SK-MEL-5 (cell line): ENCODE measurements at regions not wholly inside any gene's neighbourhood (a gene's known extent, or its start where the extent isn't known, plus 50 kb on each side); places are given as distances from the start of the nearest gene placed in this dataset.
"Not testable (repeated sequence)": the region's sequence is repeated elsewhere in the genome, so short reads cannot be mapped to it uniquely, and the experiment has no call there.

Source experiments
- DNase-seq: peaks from one replicate; pipeline ENCODE4 v3.0.0-alpha.2; 2016; ENCODE audit warnings: low read depth, low spot score
- in situ Hi-C: cut with HindIII; loops from 2 replicates; pipeline ENCODE4 v1.10.0; 2016; ENCODE audit warnings: low sequenced_read_pairs, high pct_unique_total_duplicates, low pct_unique_long_range_greater_than_20kb
- small RNA-seq, 2 experiments: library from RNA; depleted of rRNA; stranded (forward); fragments of <200 nt; gene quantifications; one replicate each; pipeline ENCODE3, GENCODE V24; 2014

DNA sequence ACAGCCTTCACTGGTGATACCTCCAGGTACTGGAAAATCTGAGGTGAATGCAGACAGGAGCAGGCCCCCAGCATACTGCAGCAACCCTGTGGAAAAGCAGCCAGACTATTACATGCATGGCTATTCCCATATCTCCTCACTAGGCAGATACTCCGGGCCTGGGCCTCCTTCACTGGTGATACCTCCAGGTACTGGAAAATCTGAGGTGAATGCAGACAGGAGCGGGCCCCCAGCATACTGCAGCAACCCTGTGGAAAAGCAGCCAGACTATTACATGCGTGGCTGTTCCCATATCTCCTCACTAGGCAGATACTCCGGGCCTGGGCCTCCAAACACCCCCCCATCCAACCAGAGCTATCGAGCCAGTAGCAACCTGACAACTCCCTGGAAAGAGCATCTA, 724.2 kb downstream of the KLHL13 start:
- DNase-seq, in situ Hi-C loops: not testable (repeated sequence)

DNA sequence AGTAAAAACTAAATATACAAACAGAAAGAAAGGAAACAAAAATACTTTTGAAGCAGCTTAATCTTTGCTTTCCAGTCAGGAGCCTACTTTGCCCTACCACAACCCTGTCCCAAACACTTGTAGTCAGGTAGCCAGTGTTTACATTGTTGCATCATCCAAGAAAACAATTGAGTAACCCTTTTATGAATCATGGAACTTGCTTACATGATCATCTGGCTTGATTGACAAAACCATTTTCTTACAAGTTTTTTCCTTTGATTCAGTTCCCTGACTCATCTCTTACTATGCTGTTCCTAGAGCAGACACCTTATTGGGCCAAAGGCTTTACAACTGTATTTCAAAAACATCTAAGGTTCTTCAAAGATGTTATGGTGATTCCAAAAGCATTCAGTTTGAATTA, 740.1 kb downstream of the KLHL13 start:
- in situ Hi-C loops: no loop called here
- DNase-seq: no peak

DNA sequence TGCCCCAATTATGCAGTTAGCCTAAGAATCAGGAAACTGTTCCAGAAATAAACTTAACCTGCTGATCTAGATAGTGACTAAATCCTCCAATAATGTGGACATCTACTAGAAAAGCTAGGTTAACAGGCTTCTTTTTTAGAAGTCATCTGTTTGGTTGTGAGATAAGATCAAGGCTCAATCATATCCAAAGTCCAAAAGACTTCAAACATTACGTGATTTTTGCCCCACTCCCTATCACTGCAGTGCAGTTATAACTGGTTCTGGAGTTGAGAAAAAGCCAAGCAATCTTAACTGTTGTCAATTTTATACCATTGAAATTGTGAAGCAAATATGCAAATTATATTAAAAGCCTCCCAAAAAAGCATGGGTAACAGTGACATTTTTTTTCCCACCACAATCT, 781.4 kb downstream of the KLHL13 start:
- in situ Hi-C loops: no loop called here

DNA sequence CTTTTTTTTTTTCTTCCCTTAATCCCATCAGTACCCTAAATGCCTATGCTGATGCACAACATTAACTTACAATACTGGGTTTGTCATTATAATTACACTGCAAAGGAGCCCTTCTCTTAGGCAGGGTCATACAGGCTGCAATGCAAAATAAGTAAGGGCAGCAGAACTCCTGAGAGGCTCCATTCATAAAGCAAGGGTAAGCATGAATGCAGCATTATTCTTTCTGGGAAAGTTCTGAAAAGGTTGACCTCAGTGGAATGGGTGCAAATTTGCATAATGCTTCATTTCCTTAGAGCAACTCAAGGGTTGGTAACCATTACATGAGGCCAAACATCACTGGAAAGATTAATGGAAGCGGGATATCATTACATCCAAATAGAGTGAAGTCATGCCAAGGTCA, 789.2 kb downstream of the KLHL13 start:
- in situ Hi-C loops: no loop called here
- peak; percentile 86 for DNase-seq

More for the DNA sequence above, 781.4 kb downstream of the KLHL13 start:
- no peak for DNase-seq

DNA sequence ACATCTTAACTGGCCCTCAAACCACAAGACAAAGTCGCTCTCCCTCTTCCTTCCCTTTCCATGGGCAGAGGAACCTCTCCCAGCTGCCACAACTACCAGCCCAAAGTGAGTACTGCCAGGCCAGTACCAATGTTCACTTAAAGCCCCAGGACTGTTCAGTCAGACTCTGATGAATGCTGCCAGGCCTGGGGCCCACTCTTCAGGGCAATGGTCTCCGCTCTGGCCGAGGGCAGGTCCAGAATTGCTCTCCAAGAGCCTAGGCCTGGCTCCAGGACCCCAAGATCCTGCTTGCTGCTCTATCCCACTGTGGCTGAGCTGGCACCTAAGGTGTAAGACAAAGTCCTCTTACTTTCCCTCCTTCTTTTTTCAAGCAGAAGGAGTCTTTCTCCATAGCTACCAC, 790.9 kb downstream of the KLHL13 start:
- DNase-seq: no peak
- in situ Hi-C loops: no loop called here

DNA sequence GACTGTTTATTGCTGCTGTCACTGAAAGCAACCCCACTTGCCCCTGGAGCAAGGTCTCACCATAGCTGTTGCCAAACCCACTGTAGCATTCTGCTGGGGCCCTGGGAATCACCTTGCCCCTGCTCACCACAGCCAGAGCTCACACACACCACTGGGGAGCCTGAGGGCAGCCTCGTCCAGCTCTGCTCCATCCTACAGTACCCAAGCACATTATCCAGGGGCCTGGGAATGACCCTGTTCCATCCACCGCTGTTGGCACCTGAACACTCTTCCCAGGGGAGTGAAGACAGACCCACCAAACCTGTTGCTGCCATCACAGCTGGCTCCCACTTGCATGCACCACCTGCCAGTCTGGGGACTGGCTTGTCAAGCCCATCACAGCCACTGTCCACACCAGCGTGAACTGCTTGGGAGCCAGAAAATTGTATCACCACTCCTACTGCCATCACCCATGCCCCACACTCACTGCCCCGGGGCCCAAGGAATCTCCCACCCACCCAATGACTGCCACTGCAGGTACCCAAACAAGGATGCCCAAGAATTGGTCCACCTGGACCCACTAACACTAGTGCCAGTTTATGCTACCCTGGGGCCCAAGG, 811.3 kb downstream of the KLHL13 start:
- in situ Hi-C loops: no loop called here
- no peak for DNase-seq

DNA sequence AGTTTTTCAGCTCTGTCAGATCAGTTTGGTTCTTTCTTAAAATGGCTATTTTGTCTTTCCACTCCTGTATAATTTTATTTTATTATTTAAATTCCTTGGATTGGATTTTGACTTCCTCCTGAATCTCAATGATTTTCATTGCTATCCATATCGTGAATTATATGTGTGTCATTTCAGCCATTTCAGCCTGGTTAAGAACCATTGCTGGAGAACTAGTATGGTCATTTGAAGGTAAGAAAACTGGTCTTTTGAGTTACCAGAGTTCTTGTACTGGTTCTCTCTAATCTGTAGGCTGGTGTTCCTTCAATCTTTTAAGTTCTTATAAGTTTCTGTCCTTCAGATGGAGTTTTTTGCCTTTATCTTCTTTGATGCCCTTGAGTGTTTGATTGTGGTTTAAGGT, 815.5 kb downstream of the KLHL13 start:
- no peak for DNase-seq
- in situ Hi-C loops: no loop called here

DNA sequence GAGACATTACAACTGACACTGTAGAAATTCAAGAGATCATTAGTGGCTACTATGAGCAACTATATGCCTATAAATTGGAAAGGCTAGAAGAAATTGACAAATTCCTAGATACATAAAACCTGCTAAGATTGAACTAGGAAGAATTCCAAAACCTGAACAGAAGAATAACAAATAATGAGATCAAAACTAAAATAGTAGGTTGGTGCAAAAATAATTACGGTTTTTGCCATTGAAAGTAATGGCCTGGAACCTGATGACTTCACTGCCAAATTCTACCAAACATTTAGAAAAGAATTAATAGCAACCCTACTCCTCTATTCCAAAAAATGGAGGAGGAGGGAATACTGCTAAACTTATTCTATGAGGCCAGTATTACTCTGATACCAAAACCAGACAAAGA, 824.9 kb downstream of the KLHL13 start:
- DNase-seq: no peak
- in situ Hi-C loops: no loop called here

DNA sequence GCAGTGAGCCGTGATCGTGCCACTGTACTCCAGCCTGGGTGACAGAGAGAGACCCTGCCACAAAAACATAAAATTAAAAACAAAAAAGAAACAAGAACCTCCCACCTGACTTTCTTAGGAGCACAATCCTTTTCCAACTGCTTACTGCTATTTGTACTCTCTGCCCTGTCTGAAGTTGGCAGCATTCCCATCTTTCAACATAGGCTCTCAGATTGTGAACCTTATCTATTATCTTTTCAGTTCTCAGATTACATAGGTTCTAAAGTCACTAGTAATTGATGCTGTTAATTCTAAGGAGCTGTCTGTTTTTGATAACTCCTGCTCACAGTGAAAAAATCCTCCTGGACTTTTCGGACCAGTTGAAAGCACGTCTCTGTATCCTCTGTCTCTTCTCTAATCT, 812.2 kb upstream of the CT83 start:
- in situ Hi-C loops: no loop called here

More for the DNA sequence above, 812.2 kb upstream of the CT83 start:
- no peak for DNase-seq

Small RNA genes lying in the stretch of these regions (small RNA-seq; reads per million reads assigned to genes)
- 0 reads per million in 2 experiments for gene AC005002.2
